HG03159 (cell line): ENCODE measurements at regions not wholly inside any gene's neighbourhood (a gene's known extent, or its start where the extent isn't known, plus 50 kb on each side); places are given as distances from the start of the nearest gene placed in this dataset.

Experiments
- ATAC-seq: cut with Tn5 transposase; IDR thresholded peaks from one replicate; pipeline ENCODE4 v1.9.1; 2021; ENCODE audit warnings: mild to moderate bottlenecking, moderate library complexity; ENCODE audit not compliant: unreplicated experiment

DNA sequence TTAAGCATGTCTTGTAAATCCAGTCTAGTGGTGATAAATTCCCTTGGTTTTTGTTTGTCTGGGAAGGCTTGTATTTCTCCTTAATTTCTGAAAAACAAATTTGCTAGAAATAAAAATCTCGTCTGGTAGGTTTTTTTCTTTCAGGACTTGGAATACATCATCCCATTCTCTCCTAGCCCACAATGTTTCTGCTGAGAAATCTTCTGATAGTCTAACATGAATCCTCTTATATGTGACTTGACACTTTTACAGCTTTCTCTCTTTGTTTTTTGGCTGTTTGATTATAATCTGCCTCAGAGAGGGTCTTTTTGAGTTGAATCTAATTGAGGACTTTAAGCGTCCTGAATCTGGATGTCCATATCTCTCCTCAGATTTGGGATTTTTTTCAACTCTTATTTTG is 104.9 kb downstream of the FEM1C start:
- ATAC-seq: no peak

- no peak for ATAC-seq
Observed at GRCh38 chr5:115439042-115439441, 105.5 kb downstream of the FEM1C start.

- no peak for ATAC-seq
Observed at GRCh38 chr5:115435778-115436712, 108.5 kb downstream of the FEM1C start.

GRCh38 chr5:115435065-115435777 is 109.4 kb downstream of the FEM1C start:
- ATAC-seq: no peak

GRCh38 chr5:115433918-115434317 is 110.7 kb downstream of the FEM1C start:
- no peak for ATAC-seq

DNA sequence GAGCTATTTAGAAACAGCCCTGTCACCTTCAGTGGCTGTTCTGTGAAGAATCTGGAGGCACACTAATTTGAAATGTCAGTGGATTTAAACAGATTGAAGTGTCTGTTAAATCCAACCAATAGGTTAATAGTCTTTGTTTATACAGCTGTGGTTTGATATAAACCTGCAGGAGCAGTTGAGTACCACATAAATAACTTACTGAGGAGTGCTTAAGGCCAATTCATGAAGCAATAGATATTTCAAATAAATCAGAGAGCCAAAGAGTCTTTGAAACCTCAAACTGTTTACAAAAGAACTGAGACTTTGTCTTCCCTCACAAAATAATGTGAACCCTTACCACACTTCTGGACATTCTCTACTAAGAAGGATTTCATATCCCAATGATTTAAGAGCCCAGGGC is 111.9 kb downstream of the FEM1C start:
- ATAC-seq: no peak

DNA sequence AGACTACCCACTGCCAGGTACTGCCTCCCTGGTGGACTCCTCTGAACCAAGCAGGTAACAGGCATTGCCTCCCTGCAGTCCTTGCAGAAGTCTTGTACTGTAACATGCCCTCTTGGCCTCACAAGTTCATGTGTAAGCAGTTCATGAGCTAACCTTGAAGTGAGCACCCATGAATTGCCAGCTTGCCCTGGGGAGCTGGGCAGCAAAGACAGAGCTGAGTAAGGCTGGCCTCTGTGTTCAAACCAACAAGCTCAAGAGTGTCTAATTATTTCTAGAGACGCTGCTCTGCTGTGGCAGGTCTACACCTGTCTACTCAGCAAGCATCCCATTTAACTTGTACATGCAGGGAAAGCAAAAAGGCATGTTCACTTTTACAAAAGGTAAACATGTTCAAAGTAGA is 113.5 kb downstream of the FEM1C start:
- ATAC-seq: no peak

DNA sequence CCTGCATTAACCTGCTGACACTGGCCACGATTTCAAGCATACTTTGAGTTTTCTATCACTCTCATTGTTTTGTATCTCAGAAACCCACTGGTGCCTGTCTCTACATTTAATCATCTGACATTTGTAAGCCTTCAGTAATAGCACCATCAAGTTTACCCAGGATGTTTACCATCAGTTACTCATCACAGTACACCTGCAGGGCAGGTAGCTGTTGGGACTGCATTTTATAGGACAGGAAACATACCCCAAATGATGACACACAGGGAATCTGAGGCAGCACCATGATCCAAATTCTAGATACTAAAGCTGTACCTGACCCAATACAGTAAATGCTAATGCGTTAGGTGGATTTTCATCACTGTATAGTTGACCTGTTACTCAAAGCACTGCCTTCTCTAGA is 114.2 kb downstream of the FEM1C start:
- ATAC-seq: no peak

DNA sequence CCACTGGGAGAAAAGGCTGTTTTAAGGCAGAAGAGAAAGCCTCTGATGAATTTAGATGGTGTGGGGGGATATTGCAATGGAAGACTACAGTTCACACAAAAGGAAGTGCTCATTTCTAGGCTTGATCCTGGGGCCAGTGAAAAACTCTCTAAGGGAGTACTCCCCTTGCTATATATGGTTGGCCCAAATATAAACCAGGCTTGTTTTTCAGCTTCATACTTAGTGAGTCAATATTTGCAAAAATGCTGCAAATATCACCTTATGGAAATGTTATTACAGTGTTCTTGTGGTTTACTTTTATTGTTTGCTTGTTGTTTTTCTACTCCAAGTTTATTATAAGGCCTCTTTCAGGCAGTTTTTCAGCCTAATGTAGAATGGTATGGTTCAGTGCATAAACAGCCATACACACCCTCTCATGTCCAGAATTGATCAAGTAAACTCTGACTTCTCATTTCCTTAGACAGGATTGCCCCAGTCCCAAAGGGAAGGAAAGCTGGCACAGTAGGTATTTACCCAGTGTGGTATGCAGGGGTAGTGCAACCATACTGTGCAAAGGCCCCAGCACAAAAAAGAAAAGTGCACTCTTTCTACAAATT is 115.1 kb downstream of the FEM1C start:
- no peak for ATAC-seq

- no peak for ATAC-seq
Observed at GRCh38 chr5:115428676-115429075, 115.9 kb downstream of the FEM1C start.

GRCh38 chr5:115428248-115428647 is 116.3 kb downstream of the FEM1C start:
- no peak for ATAC-seq

DNA sequence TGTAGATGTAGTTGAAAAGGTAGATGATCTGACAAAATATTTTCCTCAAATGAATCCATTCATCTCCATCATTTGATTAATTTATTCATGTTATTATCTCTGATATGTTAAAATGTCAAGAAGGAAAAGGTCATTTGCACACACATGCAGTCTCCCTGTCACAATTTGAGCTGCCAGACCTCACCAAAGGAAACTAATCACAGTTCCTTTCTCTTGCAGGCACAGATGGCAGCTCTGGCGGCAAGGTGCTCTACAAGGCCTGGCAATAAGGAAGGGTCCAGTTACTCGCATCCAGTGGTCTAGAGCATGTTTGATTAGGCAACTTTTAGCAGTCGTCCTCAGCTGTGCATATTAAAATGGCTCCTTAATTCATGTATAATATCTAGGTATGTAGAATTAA is 120.1 kb downstream of the FEM1C start:
- ATAC-seq: no peak

DNA sequence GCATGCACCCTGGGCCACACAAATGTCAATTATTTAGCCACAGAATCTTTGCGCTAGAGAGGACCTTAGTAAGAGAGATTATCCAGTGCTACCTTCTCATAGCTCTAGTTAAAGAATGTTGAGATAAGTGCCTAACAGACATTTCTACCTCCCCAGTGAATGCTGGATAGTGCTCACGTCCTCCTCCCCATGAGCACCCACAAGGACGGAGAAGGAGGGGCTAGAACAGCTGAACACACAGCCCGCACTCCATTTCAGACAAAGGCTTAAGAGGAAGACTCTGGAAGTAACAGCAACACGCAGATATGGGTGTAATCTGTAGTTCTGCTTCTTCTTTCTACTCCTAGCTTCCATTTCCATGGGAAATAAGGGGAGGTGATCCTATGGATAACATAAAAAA is 120.5 kb downstream of the FEM1C start:
- ATAC-seq: no peak

GRCh38 chr5:115423541-115423940 is 121.0 kb downstream of the FEM1C start:
- no peak for ATAC-seq

DNA sequence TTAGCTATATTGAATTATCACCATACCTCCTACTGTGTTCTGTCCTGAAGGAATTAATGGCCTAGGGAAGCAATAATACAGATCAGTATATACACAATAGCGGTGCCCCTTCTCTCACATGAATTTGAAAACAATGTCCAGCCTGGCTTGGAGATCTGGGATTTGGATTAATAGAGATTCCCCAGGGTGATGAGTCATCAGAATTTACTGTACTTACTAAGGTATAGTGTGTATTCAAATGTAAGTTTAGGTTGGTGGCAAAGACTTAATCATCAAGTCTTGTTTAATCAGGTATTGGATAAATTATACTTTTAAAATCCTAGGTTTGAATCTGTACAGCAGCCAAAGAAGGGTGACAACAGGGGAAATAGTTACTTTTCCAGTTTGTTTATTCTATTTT is 121.5 kb downstream of the FEM1C start:
- ATAC-seq: no peak

- peak; percentile 54 for ATAC-seq
Observed at GRCh38 chr5:115420812-115421211, 123.8 kb downstream of the FEM1C start.

DNA sequence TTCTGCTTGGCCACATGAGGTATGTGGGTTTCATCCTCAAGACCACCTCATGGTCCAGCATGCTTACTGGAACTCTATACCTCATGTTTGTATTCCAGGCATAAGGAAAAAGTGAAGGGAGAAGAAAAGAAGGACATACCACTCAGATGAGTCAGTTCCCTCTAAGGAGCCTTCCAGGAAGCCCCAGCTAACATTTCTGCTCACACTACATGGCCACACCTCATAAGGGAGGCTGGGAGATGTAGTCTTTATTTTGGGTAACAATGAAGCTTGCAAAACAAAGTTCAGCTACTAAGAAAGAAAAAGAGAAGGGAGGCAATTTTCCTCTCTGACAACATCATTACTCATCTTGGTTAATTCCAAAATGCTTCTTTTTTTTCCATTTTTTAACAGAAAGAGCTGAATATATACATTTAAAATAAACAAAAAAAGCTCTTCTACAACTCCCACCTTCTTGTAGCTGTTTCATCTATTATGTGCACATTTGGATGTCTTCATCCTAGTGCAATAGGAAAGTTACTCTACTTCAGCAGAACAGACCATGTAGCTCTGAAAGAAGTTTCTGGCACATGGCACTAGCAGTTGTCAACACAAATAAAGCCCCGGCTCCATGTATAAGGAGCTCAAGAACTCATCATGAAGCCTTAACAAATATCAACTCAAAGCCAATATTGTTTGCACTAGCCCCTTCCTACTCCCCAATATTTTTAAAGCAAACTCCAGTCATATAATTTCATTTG is 123.6 kb upstream of the CCDC112 start:
- ATAC-seq: no peak

DNA sequence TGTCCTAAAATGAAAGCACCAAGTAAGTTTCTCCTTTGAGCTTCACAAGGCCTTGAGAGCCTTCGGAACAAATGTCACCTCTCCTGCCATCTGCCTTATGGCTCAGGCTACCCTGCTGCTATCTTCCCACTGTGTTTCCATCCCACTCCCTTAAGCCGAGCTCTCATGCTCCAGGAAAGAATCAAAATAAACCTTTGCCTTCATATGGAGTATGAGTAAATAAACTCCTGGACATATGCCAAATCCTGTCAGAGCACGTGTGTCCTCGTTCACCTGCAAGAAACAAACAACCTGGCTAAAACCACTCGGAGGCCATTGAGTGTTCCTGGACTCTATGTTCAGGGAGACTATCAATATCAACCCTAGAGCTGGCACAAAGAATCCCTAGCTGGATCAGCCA is 122.3 kb upstream of the CCDC112 start:
- ATAC-seq: no peak

DNA sequence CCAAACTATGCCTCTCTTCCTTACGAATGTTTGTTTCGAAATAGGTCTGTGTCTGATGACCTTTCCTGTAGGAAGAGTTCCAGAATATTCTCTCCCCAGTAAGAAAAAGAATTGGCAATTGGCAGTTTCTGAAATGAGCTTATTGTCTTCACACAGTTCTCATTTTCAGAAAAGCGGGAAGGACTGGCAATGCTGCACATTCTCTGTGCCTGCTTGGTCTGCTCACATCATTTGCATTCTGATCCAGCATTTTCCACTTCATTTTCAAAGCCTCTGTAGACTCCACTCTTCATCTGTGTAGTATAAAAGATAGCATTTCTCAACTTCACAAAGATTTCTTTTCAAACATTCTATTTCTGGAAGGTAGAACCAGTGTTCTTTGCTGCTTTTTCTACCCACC is 120.6 kb upstream of the CCDC112 start:
- no peak for ATAC-seq

DNA sequence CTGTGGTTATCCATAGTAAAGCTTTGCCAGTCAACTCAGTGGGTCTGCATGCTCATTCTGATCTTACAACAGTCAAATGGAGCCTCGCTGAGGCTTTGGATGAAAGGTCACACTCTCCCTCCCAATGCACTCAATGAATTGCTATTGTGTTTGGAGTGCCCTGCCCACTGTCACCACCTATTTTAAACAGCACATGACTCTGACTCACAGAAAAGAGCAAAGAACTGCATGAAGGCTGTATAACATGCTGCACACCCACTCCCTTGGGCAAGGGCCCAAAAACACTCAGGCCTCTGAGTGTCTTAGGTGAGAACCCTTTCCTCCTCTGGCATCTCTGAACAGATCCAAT is 118.7 kb upstream of the CCDC112 start:
- ATAC-seq: no peak

- no peak for ATAC-seq
Observed at GRCh38 chr5:115414406-115415142, 118.1 kb upstream of the CCDC112 start.
